Daoy (cell line): ENCODE measurements at regions not wholly inside any gene's neighbourhood (a gene's known extent, or its start where the extent isn't known, plus 50 kb on each side); places are given as distances from the start of the nearest gene placed in this dataset.

Source experiments
- DNase-seq: peaks from one replicate; pipeline ENCODE4 v3.0.0-alpha.2; 2015; ENCODE audit warnings: low read depth

- DNase-seq, result no peak
Observed at GRCh38 chr11:109799604-109800003, 293.6 kb upstream of the ZC3H12C start.

- no peak for DNase-seq
Observed at GRCh38 chr11:109804911-109805310, 288.3 kb upstream of the ZC3H12C start.

GRCh38 chr11:109806205-109806604 lies 287.0 kb upstream of the ZC3H12C start:
- DNase-seq, result no peak

GRCh38 chr11:109808569-109808968 lies 284.6 kb upstream of the ZC3H12C start:
- DNase-seq, result no peak

- no peak for DNase-seq
Observed at GRCh38 chr11:109814824-109815223, 278.4 kb upstream of the ZC3H12C start.

GRCh38 chr11:109815500-109816150 lies 277.6 kb upstream of the ZC3H12C start:
- no peak for DNase-seq

- DNase-seq, result no peak
Observed at GRCh38 chr11:109818290-109818689, 274.9 kb upstream of the ZC3H12C start.

- DNase-seq, result no peak
Observed at GRCh38 chr11:109819410-109819809, 273.8 kb upstream of the ZC3H12C start.

GRCh38 chr11:109821511-109821910 lies 271.7 kb upstream of the ZC3H12C start:
- no peak for DNase-seq

- DNase-seq, result no peak
Observed at GRCh38 chr11:109822436-109823102, 270.6 kb upstream of the ZC3H12C start.

GRCh38 chr11:109828387-109828786 lies 264.8 kb upstream of the ZC3H12C start:
- no peak for DNase-seq

- no peak for DNase-seq
Observed at GRCh38 chr11:109838026-109838425, 255.2 kb upstream of the ZC3H12C start.

- no peak for DNase-seq
Observed at GRCh38 chr11:109845437-109845836, 247.8 kb upstream of the ZC3H12C start.

GRCh38 chr11:109847621-109848020 lies 245.6 kb upstream of the ZC3H12C start:
- DNase-seq, result no peak

- DNase-seq, result no peak
Observed at GRCh38 chr11:109849051-109849450, 244.1 kb upstream of the ZC3H12C start.

- no peak for DNase-seq
Observed at GRCh38 chr11:109849946-109850345, 243.2 kb upstream of the ZC3H12C start.

GRCh38 chr11:109851780-109852390 lies 241.3 kb upstream of the ZC3H12C start:
- DNase-seq, result no peak

- peak; percentile 1 for DNase-seq
Observed at GRCh38 chr11:109853156-109853776, 239.9 kb upstream of the ZC3H12C start.

GRCh38 chr11:109854731-109855130 lies 238.5 kb upstream of the ZC3H12C start:
- DNase-seq, result no peak

GRCh38 chr11:109856928-109857327 lies 236.3 kb upstream of the ZC3H12C start:
- DNase-seq, result no peak

- no peak for DNase-seq
Observed at GRCh38 chr11:109857637-109858036, 235.6 kb upstream of the ZC3H12C start.

GRCh38 chr11:109858152-109858551 lies 235.0 kb upstream of the ZC3H12C start:
- no peak for DNase-seq
